Endothelial cell of umbilical vein (primary cell): ENCODE measurements at regions not wholly inside any gene's neighbourhood (a gene's known extent, or its start where the extent isn't known, plus 50 kb on each side); places are given as distances from the start of the nearest gene placed in this dataset.

Source experiments
- BruUV-seq: library from RNA; stranded (reverse); fragments of 400-500 nt; replicated peaks from 2 replicates; lab custom pipeline; 2021; lab: Mats Ljungman, UMichigan
- CTCF ChIA-PET: fragments of 300-600, 350-600 bp; sonication (Branson Sonifier 250); formaldehyde crosslinking; loops from one replicate; lab custom pipeline; 2021; ENCODE audit warnings: antibody characterized with exemption, inconsistent platforms; lab: Charles Lee
- POLR2A ChIA-PET: fragments of 300-600, 350-600 bp; sonication (Branson Sonifier 250); formaldehyde crosslinking; loops from one replicate; lab custom pipeline; 2021; ENCODE audit warnings: antibody characterized with exemption, inconsistent platforms; lab: Charles Lee
- DNase-seq: peaks from one replicate; pipeline ENCODE4 v3.0.0-alpha.2; 2011; ENCODE audit warnings: low read depth, low spot score
- FAIRE-seq: peaks from 2 replicates; lab custom pipeline; 2011; peaks lifted over from hg19 to GRCh38; lab: Jason Lieb, UNC
- H2AFZ ChIP-seq: 2 replicates; pipeline ENCODE4 v1.6.0; 2012; ENCODE audit warnings: low read depth, low read length, control low read depth, inconsistent platforms
- H3K27ac ChIP-seq: 2 replicates; pipeline ENCODE4 v1.5.1; 2011; ENCODE audit warnings: low read depth, mild to moderate bottlenecking, control low read depth, low read length, moderate library complexity; ENCODE audit not compliant: insufficient read depth
- H3K27me3 ChIP-seq, 2 experiments: 2 replicates each; pipeline versions ENCODE4 v1.6.0 to v1.6.1; 2011; ENCODE audit warnings: low read length in 2 of 2, mixed read lengths in 1 of 2; ENCODE audit not compliant: control insufficient read depth in 2 of 2, insufficient read depth in 2 of 2
- H3K36me3 ChIP-seq, 2 experiments: 2 replicates in 1 of 2; 3 replicates in 1 of 2; pipeline ENCODE4 v1.5.1; 2011; ENCODE audit warnings: low read length in 2 of 2, mild to moderate bottlenecking in 1 of 2, moderate library complexity in 1 of 2; ENCODE audit not compliant: control insufficient read depth in 2 of 2, insufficient read depth in 2 of 2; ENCODE audit errors: extremely low read depth in 1 of 2
- H3K4me1 ChIP-seq: 3 replicates; pipeline ENCODE4 v1.5.1; 2011; ENCODE audit warnings: mild to moderate bottlenecking, low read length; ENCODE audit not compliant: control insufficient read depth, insufficient read depth; ENCODE audit errors: extremely low read depth
- H3K4me2 ChIP-seq: 2 replicates; pipeline ENCODE4 v1.6.1; 2011; ENCODE audit warnings: low read length, control low read depth, mixed read lengths; ENCODE audit not compliant: insufficient read depth
- H3K4me3 ChIP-seq, 3 experiments: fragments of 200-600 bp in 1 of 3; sonication (generic), shearing (Covaris generic) in 1 of 3; replicated peaks in 1 of 3; 2 replicates each; pipeline ENCODE4 v1.5.1; 2011 to 2016; ENCODE audit warnings: control low read depth in 3 of 3, low read length in 3 of 3, mild to moderate bottlenecking in 2 of 3, inconsistent platforms in 1 of 3, low read depth in 1 of 3, moderate library complexity in 1 of 3; ENCODE audit not compliant: insufficient read depth in 1 of 3
- H3K79me2 ChIP-seq: 2 replicates; pipeline ENCODE4 v1.6.0; 2012; ENCODE audit warnings: low read length, inconsistent platforms; ENCODE audit not compliant: control insufficient read depth, insufficient read depth
- H3K9ac ChIP-seq: replicated peaks from 2 replicates; pipeline ENCODE3; 2011; ENCODE audit warnings: low read length, control low read depth; ENCODE audit not compliant: insufficient read depth; ENCODE audit errors: extremely low read depth
- H3K9me1 ChIP-seq: replicated peaks from 3 replicates; pipeline ENCODE4 v1.6.0; 2011; ENCODE audit warnings: mild to moderate bottlenecking, low read length; ENCODE audit not compliant: control insufficient read depth, insufficient read depth; ENCODE audit errors: extremely low read depth
- H3K9me3 ChIP-seq: replicated peaks from 2 replicates; pipeline ENCODE4 v1.5.1; 2012; ENCODE audit warnings: low read length, inconsistent platforms; ENCODE audit not compliant: control insufficient read depth, insufficient read depth
- H4K20me1 ChIP-seq: replicated peaks from 2 replicates; pipeline ENCODE3; 2011; ENCODE audit warnings: mild to moderate bottlenecking, low read length; ENCODE audit not compliant: control insufficient read depth, insufficient read depth; ENCODE audit errors: extremely low read depth
- EZH2 ChIP-seq: IDR thresholded peaks from 2 replicates; pipeline ENCODE4 v1.6.1; 2012; ENCODE audit warnings: borderline replicate concordance, low read depth, mild to moderate bottlenecking, moderate library complexity, low read length, inconsistent platforms; ENCODE audit not compliant: severe bottlenecking
- GATA2 ChIP-seq: IDR thresholded peaks from 2 replicates; pipeline ENCODE4 v1.7.0; 2011; ENCODE audit warnings: low read depth, mild to moderate bottlenecking, moderate library complexity, mixed read lengths, low read length; ENCODE audit not compliant: insufficient read length, insufficient read depth
- JUN ChIP-seq: IDR thresholded peaks from 2 replicates; pipeline ENCODE4 v1.6.1; 2011; ENCODE audit warnings: borderline replicate concordance, low read depth; ENCODE audit not compliant: insufficient read length, insufficient read depth
- POLR2A ChIP-seq: IDR thresholded peaks from 2 replicates; pipeline ENCODE4 v1.6.1; 2012; ENCODE audit warnings: low read depth, mild to moderate bottlenecking, control low read depth, low read length
- POLR2AphosphoS5 ChIP-seq: IDR thresholded peaks from 2 replicates; pipeline ENCODE4 v1.6.1; 2012; ENCODE audit warnings: low read depth, mild to moderate bottlenecking, control low read depth, low read length, moderate library complexity; ENCODE audit not compliant: insufficient read depth
- dilution Hi-C: fragments of 300-500 bp; cut with MboI; formaldehyde crosslinking; loops from one replicate; pipeline ENCODE4 v1.15.0; 2019; ENCODE audit warnings: low sequenced_read_pairs; ENCODE audit not compliant: extremely low pct_ligation_motif_present
- intact Hi-C: fragments of 100-400 bp; cut with micrococcal nuclease; formaldehyde crosslinking; loops from one replicate; pipeline ENCODE4 v1.10.0; 2022
- TF ChIP-seq, protein P1 (sequence below): IDR thresholded peaks from 2 replicates; pipeline ENCODE4 v1.6.1; 2011; ENCODE audit not compliant: insufficient read depth, insufficient read length

DNA sequence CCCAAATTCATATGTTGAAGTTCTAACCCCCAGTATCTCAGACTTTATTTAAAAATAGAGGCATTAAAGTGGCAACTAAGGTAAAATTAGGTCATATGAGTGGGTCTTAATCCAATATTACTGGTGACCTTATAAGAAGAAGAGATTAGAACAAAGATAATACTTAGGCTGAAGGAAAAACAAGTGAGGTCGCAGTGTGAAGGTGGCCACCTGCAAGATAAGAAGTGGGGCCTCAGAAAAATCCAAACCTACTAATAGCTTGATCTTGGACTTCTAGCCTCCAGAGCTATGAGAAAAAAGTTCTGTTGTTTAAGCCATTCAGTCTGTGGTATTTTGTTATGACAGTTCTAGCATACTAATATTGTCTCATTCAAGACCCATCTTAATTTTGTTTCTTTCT lies 159.9 kb upstream of the PEX5L start:
- FAIRE-seq, result no peak
- intact Hi-C loops, result no loop called here

DNA sequence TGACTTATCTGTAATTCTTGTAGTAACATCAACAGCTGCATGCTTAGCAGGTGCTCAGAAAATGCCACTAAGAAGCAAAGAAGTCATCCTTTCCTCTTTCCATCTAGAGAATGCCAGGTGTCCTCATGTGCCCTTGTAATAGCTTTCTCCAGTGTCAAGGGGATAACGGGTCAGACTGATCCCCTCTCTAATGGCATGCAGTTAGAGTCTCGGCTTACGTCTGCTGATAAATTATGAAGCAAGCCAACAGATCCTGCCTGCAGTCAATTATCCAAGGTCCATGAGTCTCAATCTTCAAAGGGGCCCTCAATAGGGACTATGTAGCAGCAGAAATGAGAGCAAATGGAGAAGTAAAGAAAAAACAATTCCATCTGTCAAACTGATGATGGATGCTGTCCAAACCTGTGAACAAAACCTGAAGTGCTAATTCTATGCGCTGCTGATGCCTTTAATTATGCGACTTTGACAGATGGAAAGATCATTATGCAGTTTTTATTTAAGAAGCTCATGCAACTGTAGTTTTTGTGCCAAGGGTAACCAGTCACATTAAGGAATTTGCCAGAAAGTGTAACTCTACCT lies 162.8 kb upstream of the PEX5L start:
- no peak for DNase-seq
- Histone ChIP-seq H3K4me2 (no peak overlapping the region), H2AFZ (no peak overlapping the region), H4K20me1 (no peaks in the 10 kb centered on the region), H3K9me1 (no peaks in the 10 kb centered on the region), H3K9me3 (no peaks in the 10 kb centered on the region), H3K27ac (no peak overlapping the region), H3K4me3 (no peak overlapping the region), H3K27me3 (no peaks in the 10 kb centered on the region), H3K79me2 (no peaks in the 10 kb centered on the region), H3K9ac (no peak overlapping the region), H3K36me3 (no peaks in the 10 kb centered on the region), H3K4me1 (no peaks in the 10 kb centered on the region)
- TF ChIP-seq, protein P1, sequence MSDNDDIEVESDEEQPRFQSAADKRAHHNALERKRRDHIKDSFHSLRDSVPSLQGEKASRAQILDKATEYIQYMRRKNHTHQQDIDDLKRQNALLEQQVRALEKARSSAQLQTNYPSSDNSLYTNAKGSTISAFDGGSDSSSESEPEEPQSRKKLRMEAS, result no peak
- TF ChIP-seq GATA2, result no peak
- no peak for TF ChIP-seq EZH2
- no peak for TF ChIP-seq POLR2A
- dilution Hi-C loops (no loop called here), intact Hi-C loops (no loop called here)
- ChIA-PET POLR2A (no interaction called here), CTCF (no interaction called here)
- no TSS peak for BruUV-seq
- FAIRE-seq, result no peak

More for the DNA sequence above, 159.9 kb upstream of the PEX5L start:
- Histone ChIP-seq H3K9me1 (no peaks in the 10 kb centered on the region), H4K20me1 (no peaks in the 10 kb centered on the region), H3K79me2 (no peaks in the 10 kb centered on the region), H3K4me1 (no peaks in the 10 kb centered on the region), H3K9ac (no peak overlapping the region), H2AFZ (no peak overlapping the region), H3K4me3 (no peak overlapping the region), H3K27me3 (no peaks in the 10 kb centered on the region), H3K36me3 (no peaks in the 10 kb centered on the region), H3K27ac (no peak overlapping the region), H3K4me2 (no peak overlapping the region), H3K9me3 (no peaks in the 10 kb centered on the region)
- ChIA-PET POLR2A (no interaction called here), CTCF (no interaction called here)
- dilution Hi-C loops, result no loop called here
- BruUV-seq, result no TSS peak
- TF ChIP-seq JUN (no peak), POLR2AphosphoS5 (no peak)
- DNase-seq, result no peak
